ENCODE measurements at regions not wholly inside any gene's neighbourhood (a gene's known extent, or its start where the extent isn't known, plus 50 kb on each side); places are given as distances from the start of the nearest gene placed in this dataset.

DNA sequence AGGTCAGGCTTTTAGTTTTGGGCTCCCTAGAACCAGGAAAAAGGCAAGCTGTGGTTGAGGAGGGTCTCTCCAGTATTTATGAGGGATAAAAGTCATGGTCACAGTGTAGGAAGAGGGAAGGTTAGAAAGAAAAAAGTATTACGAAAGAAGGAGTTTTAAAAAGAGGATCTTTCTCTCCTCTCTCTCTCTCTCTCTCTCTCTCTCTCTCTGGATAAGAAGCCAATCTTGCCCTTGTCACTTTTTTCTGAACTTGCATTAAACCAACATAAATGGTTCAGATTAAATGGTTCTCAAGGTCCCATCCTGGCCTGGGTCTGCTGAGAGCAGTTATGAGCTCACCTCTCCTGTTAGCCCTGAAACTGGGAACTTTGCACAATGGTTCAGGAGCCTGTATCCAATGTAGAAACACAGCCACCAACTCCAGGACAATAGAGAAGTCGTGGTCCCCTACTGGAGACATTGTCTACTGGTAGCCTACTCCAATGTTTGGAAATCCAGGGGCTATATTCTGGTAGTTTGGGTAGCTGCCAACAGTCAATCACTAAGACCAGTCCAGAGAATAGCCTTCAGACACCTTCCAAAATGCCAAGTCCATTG is 131.9 kb downstream of the DAD1 start:
- Mint-ChIP-seq H3K4me1 (no peaks in the 10 kb centered on the region), H3K9me3 (no peaks in the 10 kb centered on the region), H3K27ac (no peak overlapping the region), H3K27me3 (no peaks in the 10 kb centered on the region), H3K4me3 (no peak overlapping the region)
- no peak for DNase-seq
- no peak for ATAC-seq

DNA sequence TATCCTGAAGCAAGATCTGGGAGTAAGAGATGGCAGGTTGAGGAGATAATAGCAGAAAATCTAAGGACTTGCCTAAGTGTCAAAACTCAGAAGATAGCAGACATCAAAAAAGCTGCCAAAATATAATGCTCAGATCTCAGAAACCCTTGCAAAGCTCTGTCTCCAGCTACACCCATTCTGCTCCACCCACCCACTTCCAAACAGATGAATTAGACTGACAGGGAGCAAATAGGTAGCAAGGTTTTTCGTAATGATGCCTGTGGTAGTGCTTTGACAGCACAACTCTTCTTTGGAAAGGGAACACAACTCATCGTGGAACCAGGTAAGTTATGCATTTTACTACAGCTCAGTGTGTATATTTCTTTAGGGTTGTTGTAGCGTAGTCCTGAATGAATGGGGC is 132.6 kb downstream of the DAD1 start:
- ATAC-seq, result no peak
- no peak overlapping the region for H3K27ac Mint-ChIP-seq
- H3K27me3 Mint-ChIP-seq, result no peaks in the 10 kb centered on the region
- no peaks in the 10 kb centered on the region for H3K4me1 Mint-ChIP-seq
- H3K4me3 Mint-ChIP-seq, result no peak overlapping the region
- no peaks in the 10 kb centered on the region for H3K9me3 Mint-ChIP-seq
- no peak for DNase-seq

DNA sequence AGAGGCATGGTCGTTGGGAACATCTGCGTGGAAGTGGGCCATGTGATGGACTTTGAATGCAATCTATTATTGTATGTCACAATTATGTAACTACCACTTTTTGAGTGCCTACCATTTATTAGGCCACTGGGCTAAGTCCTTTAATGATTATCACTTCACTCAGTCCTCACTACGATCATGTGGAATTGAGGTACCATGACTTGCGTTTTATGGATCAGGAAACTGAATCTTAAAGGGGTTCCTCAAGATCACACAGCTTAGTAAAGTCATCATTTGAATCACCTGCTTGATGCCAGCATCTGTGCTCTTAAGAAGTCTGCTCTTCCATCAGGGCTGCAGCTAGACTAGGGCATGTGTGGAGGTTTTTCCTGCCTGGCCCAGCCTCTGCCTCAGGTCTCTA is 136.7 kb downstream of the DAD1 start:
- no peaks in the 10 kb centered on the region for H3K9me3 Mint-ChIP-seq
- no peaks in the 10 kb centered on the region for H3K27me3 Mint-ChIP-seq
- H3K27ac Mint-ChIP-seq, result no peak overlapping the region
- no peaks in the 10 kb centered on the region for H3K4me1 Mint-ChIP-seq
- H3K4me3 Mint-ChIP-seq, result no peak overlapping the region
- ATAC-seq (no peak), DNase-seq (no peak)

DNA sequence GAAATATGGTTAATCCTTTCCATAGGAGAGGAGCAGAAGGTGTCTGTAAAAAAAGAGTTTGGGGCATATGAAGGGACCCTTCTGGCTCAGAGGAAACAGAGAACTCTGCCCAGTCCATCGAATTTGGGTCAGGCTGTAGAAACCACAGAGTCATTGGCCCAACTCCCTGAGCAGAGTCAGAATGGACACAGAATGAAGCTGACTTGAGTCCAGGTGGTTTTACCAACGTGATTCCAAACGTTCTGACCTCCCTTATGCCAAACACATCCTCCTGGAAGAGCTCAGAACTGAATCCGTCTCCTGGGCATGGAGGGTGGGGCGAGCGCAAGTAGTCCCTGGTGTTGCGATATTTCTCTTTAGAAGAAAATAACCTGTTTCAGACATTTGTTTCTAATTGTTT is 138.8 kb downstream of the DAD1 start:
- H3K4me3 Mint-ChIP-seq, result no peak overlapping the region
- no peaks in the 10 kb centered on the region for H3K9me3 Mint-ChIP-seq
- no peaks in the 10 kb centered on the region for H3K4me1 Mint-ChIP-seq
- no peak overlapping the region for H3K27ac Mint-ChIP-seq
- no peak for DNase-seq
- no peak for ATAC-seq
- no peaks in the 10 kb centered on the region for H3K27me3 Mint-ChIP-seq

DNA sequence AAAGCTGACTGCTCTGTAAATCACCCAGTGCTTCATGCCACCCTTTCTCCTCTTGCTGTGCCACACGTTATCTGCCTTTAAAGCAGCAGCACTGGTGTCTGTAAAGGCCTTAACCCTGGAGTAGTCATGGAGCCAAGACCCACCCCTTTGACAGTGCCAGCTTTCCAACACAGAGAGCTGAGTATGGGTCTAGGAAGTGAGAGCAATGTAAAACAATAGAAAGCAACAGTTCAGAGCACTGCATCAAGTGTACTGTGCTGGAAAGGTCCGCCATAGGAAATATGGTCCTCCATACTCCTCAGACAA is 139.5 kb downstream of the DAD1 start:
- Mint-ChIP-seq H3K4me3 (no peak overlapping the region), H3K4me1 (no peaks in the 10 kb centered on the region), H3K9me3 (no peaks in the 10 kb centered on the region), H3K27me3 (no peaks in the 10 kb centered on the region), H3K27ac (no peak overlapping the region)
- no peak for ATAC-seq
- DNase-seq, result no peak

DNA sequence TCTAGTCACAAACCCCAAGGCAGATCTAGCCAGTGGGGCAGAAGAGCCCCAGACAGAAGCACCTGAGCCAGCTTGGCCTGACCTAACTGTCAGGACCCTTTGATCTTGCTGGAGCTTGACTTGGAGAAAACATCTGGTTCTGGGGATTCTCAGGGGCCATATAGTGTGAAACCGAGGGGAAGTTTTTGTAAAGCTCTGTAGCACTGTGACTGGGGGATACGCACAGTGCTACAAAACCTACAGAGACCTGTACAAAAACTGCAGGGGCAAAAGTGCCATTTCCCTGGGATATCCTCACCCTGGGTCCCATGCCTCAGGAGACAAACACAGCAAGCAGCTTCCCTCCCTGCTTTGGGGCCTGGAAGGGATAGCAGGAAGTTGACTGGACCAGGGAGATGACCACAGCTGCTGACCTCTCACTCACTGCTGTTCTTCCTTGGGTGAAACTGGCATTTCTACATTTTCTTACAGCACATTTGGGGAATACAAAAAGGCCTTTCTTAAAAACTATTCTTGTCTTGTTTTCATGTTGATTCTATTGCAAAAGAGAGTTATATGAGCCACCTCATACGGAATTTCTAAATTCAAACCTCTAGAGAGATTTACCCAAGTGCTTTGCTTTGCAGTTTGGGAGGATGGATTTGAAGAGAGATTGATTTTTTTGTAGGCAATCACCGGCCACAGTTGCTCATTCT is 140.0 kb downstream of the DAD1 start:
- Mint-ChIP-seq H3K27ac (no peak overlapping the region), H3K27me3 (no peaks in the 10 kb centered on the region), H3K9me3 (no peaks in the 10 kb centered on the region), H3K4me1 (no peaks in the 10 kb centered on the region), H3K4me3 (no peak overlapping the region)
- ATAC-seq, result no peak
- no peak for DNase-seq

DNA sequence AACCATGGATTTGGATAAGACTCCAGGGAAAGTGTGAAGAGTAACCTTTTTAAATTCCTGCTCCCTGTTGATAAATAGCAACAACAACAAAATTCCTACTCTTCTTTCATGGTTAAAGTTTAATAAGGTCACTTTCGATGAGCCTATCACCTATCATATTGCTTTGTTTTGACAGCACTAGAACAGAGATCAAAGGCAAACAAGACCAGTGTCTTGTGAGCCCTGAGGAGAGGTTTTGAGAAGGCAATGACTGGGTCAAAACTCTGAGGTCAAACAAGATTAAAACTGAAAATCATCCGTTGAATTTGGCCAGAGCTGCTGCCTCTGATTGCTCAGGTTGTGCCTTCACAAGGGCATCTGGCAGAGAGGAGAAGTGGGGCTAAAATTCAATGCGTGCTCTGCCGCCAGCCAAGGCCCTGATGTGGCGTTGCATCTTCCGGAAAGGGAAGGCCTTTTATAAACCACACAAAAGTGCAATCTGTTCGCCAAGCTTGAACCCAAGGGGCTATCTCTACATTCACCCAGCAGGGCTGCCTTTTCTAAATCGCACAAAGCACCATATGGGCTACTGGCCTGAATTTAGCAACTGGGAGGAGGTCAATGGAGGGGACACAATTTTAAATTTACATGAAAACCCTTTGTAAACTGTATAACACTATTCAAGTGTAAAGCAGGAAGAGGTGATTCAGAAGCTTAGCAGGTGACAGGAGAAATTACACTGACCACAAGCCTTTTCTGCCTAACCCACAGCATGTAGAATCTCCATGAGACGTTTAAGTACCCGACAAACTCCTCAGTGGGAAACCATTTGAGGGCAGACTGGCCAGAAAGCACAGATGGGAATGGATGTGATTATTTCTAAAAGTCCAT is 140.8 kb downstream of the DAD1 start:
- no peaks in the 10 kb centered on the region for H3K27me3 Mint-ChIP-seq
- DNase-seq (no peak), ATAC-seq (no peak)
- H3K27ac Mint-ChIP-seq, result no peak overlapping the region
- no peaks in the 10 kb centered on the region for H3K9me3 Mint-ChIP-seq
- H3K4me3 Mint-ChIP-seq, result no peak overlapping the region
- no peaks in the 10 kb centered on the region for H3K4me1 Mint-ChIP-seq

DNA sequence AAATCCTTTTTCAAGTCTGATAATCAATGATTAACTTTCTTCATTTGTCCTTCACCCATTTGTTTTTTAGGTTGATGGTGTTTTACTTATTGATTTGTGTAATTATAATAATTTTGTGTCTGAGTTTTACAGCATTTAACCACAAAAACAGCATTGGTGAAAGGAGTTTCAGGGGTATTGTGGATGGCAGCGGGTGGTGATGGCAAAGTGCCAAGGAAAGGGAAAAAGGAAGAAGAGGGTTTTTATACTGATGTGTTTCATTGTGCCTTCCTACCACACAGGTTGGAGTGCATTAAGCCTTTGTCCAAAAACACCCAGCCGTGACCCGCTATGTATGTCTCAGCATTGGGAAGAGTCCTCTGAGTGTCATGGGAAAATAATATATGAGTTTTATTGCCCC is 150.3 kb downstream of the DAD1 start:
- H3K27me3 Mint-ChIP-seq, result no peaks in the 10 kb centered on the region
- no peak overlapping the region for H3K27ac Mint-ChIP-seq
- ATAC-seq (no peak), DNase-seq (no peak)
- H3K4me3 Mint-ChIP-seq, result no peak overlapping the region
- no peaks in the 10 kb centered on the region for H3K4me1 Mint-ChIP-seq
- H3K9me3 Mint-ChIP-seq, result no peaks in the 10 kb centered on the region

DNA sequence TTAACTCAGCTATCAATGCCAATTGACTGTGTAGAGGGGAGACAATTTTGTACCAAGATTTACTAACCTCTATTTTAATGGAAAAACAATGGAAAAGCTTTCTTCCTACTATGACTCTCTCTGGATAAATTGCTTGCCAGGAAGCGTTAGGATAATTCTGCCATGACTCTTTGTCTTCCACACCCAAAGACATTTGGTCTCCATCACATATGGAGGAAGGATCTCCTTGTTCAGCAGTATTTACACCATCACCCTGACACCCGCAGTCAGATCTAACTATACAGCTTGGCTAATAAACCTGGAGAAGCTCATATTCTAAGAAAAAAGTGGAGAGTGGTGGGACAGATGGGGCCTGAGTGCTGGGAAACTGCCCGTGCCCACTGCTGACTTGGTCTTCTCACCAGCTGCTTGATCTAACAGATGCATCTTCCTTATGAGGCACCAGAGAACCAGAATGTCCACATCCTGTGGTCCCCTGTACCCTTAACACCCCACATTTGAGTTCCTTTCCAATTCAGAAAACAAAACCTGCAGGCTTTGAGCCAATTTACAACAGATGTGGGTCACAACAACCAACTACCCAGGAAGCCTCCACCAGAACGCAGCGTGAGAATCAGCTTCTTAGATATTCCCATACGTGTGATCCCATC is 154.0 kb downstream of the DAD1 start:
- no peak for ATAC-seq
- Mint-ChIP-seq H3K4me1 (no peaks in the 10 kb centered on the region), H3K9me3 (no peaks in the 10 kb centered on the region), H3K27me3 (no peaks in the 10 kb centered on the region), H3K4me3 (no peak overlapping the region), H3K27ac (no peak overlapping the region)
- DNase-seq, result no peak

DNA sequence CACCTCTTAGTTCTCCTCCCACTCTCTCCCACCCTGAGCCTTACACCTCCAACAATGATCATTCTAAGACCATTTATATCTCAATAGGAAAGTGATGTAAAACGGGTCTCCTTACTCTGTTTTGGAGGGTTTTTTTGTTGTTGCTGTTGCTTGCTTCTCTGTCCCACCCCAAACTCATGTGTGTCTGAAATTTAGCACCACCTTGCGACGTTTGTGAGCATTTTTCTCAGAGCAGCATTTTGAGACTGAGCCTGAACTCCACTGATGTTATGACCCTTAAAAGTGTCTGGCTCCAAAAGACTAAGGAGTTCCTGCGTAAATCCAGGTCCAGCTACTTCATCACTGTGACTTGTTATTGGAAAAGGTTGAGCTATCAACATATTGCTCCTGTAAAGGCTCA is 155.0 kb downstream of the DAD1 start:
- Mint-ChIP-seq H3K27me3 (no peaks in the 10 kb centered on the region), H3K4me3 (no peak overlapping the region), H3K27ac (no peak overlapping the region)

DNA sequence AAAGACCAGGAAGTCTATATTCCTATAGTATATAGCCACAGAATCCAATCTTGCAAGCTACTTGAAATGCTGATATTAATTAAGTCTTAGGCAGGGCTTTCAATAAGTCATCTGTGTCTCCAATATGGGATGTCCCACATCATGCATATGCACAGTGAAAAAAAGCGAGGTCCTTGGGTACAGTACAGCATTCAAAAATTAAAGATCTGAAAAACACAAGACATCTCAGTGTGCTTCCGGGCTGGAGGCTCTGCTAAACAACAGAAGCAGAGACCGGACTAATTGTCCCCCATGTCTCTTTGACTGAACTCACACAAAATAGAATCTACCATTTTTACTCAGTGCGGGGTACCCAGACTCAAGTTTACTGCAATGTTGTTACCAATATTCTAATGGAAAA is 156.0 kb downstream of the DAD1 start:
- H3K4me3 Mint-ChIP-seq, result no peak overlapping the region
- no peaks in the 10 kb centered on the region for H3K9me3 Mint-ChIP-seq
- ATAC-seq (no peak), DNase-seq (no peak)
- no peaks in the 10 kb centered on the region for H3K27me3 Mint-ChIP-seq
- H3K4me1 Mint-ChIP-seq, result no peaks in the 10 kb centered on the region
- no peak overlapping the region for H3K27ac Mint-ChIP-seq

More for the DNA sequence above, 155.0 kb downstream of the DAD1 start:
- ATAC-seq, result no peak
- DNase-seq, result no peak
- Mint-ChIP-seq H3K4me1 (no peaks in the 10 kb centered on the region), H3K9me3 (no peaks in the 10 kb centered on the region)

DNA sequence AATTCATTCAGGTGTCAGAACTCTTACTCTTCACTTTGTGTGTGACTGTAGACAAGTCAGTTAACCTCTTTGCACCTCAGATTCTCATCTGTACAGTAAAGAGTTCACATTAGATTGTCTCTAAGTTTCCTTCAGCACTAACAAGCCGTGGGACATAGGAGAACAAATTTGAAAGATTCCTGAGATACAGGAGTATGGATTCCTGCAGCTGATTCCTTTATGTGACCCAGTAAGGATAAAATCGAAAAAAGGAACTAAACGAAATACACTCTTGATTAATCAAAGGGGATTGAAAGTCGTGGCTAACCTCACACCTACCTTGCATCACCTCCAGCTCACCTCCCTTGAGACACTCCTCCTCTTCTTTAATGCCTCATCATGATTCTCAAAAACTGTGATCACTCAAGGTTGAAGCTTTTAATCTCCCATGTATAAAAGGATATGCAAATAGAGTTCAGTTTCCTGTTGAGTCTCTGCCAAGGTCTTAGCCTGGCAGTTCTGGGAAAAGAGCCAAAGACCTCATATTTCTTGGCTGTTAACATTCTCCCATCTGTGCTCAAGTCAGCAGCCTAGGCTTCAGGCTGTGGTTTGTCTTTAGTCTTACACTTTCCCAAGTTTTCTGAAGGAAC is 156.6 kb downstream of the DAD1 start:
- Mint-ChIP-seq H3K9me3 (no peaks in the 10 kb centered on the region), H3K4me3 (no peak overlapping the region), H3K27ac (no peak overlapping the region), H3K4me1 (no peaks in the 10 kb centered on the region), H3K27me3 (no peaks in the 10 kb centered on the region)
- DNase-seq (no peak), ATAC-seq (no peak)

DNA sequence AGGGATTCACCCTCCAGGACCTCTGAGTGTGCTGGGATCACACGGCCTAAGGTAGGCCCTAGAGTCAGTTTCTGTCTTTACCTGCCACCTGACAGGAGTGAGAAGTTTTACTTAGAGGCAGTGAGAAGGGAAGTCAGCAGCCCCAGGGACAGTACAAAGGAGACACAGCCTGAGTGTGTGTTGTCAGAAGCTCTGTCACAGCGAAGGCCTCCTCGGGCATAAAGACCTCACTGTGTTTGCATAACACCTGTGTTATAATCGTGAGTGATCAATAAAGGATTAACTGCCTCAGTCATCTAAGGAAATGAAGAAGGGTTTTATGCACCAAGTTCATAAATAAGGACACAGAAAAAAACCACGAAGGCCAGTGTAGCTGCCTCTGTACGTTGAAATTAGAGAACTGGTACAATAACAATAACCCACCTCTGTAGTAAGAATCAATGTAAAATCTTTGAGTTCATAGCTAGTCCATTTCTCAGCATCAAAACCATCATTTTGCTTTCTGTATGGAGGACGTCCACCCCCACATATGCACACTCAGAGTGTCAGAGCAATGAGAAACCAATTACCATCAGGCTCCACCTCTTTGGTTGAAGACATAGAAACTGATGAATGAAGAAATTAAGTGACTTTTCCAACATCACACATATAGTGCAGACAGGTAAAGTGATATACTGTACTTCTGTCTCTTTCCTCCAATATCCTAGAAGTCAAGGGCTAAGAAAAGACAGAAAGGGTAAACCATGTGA is 159.3 kb downstream of the DAD1 start:
- Mint-ChIP-seq H3K4me3 (no peak overlapping the region), H3K27me3 (no peaks in the 10 kb centered on the region), H3K27ac (no peak overlapping the region), H3K4me1 (no peaks in the 10 kb centered on the region), H3K9me3 (no peaks in the 10 kb centered on the region)
- ATAC-seq (no peak), DNase-seq (no peak)

DNA sequence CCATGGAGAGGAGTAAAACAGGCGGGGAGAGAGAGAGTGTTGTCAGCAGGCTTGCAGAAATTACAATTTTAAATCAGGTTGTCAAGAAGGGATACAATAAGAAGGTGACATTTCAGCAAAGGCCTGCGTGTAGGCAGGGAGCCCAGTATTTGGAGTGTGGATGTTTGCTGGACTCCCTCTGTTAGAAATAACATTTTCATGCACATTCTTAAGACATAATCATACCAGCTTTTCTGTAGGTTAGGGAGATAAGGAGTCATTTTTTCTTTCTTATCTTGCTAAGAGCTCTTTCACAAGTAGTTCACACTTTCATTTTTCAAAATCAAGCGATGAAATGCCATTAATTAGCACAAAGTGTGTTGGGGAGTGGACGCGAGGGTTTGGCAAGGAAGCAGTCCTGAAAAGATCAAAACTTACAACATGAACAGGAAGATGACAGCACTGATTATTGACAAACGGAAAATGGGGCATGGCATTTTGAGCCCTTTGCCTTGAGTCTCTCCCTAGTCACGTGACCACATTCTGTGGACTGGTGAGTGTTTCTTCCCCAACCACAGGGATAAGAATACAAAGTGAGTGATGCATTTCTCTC is 160.2 kb downstream of the DAD1 start:
- no peaks in the 10 kb centered on the region for H3K9me3 Mint-ChIP-seq
- ATAC-seq, result no peak
- DNase-seq, result no peak
- H3K27ac Mint-ChIP-seq, result no peak overlapping the region
- H3K4me1 Mint-ChIP-seq, result no peaks in the 10 kb centered on the region
- no peaks in the 10 kb centered on the region for H3K27me3 Mint-ChIP-seq
- H3K4me3 Mint-ChIP-seq, result no peak overlapping the region

DNA sequence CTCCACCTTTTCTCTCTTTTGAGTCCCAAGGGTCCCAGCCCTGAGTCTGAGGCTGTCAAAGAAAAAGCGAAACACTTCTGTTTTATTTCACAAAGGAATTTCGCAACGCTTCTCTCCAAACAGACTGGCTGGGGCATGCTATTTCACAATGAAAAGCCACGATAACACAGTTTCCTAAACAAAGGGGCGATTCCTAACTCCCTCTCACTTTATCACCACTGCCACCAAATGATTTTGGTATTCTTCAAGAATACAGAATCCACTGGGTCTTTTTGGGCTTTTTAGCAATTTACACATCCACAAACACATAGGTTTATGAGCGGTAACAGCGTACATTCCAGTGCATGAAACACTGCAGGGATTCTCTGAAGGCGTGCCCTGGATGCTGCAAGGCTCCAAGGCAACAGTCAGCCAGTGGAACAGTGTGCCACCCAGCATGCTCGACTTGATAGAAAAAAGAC is 161.2 kb downstream of the DAD1 start:
- Mint-ChIP-seq H3K4me3 (no peak overlapping the region), H3K27ac (no peak overlapping the region), H3K27me3 (no peaks in the 10 kb centered on the region), H3K9me3 (no peaks in the 10 kb centered on the region), H3K4me1 (no peaks in the 10 kb centered on the region)
- DNase-seq (no peak), ATAC-seq (no peak)

Measured in stimulated activated naive CD8-positive, alpha-beta T cell treated with anti-CD3 and anti-CD28 coated beads, Interleukin-15, amount 100 ng/mL, for 72 hours (primary cell).